ENCODE measurements at regions not wholly inside any gene's neighbourhood (a gene's known extent, or its start where the extent isn't known, plus 50 kb on each side); places are given as distances from the start of the nearest gene placed in this dataset.
"Not testable (repeated sequence)": the region's sequence is repeated elsewhere in the genome, so short reads cannot be mapped to it uniquely, and the experiment has no call there.

DNA sequence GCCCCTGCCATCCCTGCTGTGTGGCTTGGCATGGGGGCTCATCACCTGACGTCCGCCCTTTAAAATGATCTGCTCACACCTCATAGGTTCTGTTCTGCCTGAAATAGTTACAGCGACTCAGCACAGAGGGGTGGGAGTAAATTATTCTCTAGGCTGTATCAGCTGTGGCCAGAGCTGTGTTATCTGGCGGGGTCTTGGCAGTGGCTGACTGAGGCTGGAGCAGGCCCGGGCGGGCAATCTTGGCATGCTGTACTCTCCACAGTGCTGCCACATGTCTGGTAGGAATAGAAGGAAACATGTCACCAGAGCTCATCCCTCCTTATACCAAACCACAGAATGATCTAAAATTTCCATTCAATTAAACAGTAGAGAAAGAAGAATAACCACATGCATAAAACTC lies 499.9 kb upstream of the LMCD1 start:
- no peak for DNase-seq (ENCODE audit: low read depth in 3 of 3)

DNA sequence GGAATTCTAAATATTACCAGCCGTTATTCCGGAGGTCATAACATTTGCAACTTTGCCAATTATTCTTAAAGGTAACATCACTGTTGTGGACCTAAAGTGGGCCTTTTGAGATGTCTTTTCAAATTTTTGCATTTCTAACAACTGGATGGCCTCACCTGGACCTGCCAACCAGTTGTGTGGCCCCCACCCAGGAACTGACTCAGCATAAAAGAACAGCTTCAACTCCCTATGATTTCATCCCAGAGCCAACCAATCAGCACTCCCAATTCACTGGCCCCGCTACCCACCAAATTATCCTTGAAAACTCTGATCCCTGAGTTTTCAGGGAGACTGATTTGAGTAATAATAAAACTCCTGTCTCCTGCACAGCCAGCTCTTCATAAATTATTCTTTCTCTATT lies 489.7 kb upstream of the LMCD1 start:
- no peak for DNase-seq (ENCODE audit: low read depth in 3 of 3)

DNA sequence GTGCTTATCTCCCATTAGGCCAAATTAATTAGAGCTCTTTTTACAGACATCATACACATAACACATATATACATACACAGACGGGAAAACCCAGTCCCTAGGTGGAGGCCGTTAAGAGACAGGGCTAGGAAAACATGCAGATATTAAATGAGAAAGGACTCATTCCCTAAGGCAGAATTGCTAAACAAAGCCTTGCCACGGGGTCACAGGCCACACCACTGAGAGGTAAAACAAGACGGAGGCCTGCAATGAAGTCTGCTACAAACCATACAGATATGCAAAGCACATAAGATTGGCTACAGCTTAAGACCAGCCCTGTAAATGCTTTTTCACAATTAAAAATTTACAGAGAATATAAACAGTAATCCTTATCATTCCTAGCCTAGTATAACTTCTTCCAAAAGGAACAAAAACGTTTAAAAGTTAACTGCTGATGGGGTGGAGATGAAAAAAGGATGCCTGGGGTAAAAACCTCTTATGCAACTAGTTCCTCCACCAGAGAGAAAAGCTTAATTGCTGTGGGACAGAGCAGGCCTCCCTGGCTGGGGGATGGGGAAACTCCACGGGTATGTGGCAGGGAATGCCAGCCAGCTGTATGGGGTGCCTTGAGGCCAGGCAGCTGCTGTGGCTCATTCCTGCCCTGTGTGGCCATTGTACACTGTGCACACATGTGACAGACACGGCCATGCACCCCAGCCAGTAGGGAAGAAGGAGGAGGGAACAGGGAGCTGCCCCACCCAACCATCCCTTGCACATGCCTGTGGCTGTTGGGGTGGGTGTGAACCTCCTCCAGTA lies 481.4 kb upstream of the LMCD1 start:
- no peak for DNase-seq (ENCODE audit: low read depth in 3 of 3)

DNA sequence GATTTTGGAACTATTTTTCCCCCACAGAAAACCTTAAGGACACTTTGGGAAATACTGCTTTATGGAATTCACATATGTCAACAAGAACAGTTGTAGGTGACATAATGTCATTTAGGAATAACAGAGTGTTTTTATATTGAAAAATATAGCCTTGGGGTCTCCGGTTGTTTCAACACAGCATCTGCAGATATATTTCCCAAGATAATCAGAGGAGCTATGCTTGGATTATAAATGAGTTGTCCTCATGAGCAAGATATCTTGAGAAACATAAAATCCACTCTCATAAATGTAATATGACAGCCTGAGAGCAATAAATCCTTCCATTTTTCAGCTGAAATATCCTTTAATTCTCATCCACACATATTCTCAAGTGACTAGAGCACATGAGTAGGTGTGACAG lies 473.7 kb upstream of the LMCD1 start:
- no peak for DNase-seq (ENCODE audit: low read depth in 3 of 3)

DNA sequence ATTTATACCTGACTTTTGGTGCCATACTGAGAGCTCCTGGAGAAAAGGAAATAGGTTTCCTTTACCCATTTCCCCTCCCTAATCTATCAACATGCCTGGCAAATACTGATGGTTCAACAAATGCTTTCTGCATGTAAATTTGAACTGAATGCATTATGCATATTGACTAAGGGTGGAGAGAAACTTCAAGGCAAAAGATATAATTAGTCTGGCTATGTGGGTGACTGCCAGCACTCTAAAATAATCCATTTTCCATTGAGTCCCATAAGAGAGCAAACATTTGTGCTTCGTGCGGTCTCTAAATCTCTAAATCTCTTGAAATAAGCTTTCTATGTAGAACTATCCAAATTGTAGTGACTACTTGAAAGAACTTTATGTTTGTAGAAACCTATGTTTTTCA lies 451.3 kb upstream of the LMCD1 start:
- DNase-seq (ENCODE audit: low read depth in 3 of 3), result no peak

DNA sequence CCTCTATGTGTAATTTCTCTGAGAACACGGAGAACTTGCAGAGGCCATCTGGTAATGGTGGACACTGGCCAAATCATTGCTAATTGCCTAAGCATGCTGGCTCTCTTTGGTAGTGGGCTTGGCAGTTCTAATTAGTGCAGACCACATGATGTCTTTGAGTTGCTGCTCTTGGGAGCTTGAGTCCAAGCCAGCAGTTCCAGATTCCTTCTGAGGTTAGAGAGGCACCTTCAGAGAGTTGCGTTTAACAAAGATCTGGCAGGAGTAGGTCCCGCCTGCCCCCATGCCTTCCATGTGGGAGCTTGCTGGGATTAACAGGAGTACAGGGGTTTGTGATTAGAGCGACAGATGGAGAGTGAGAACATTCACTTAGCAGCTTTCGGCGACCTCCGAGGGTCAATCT lies 449.0 kb upstream of the LMCD1 start:
- DNase-seq (ENCODE audit: low read depth in 3 of 3), result no peak

DNA sequence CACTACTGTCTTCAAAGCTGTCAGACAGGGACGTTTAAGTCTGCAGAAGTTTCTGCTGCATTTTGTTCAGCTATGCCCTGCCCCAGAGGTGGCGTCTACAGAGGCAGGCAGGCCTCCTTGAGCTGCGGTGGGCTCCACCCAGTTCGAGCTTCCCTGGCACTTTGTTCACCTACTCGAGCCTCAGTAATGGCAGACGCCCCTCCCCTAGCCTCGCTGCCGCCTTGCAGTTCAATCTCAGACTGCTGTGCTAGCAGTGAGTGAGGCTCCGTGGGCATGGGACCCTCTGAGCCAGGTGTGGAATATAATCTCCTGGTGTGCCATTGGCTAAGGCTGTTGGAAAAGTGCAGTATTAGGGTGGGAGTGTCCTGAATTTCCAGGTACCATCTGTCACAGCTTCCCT lies 433.5 kb upstream of the LMCD1 start:
- not testable (repeated sequence) for DNase-seq (ENCODE audit: low read depth in 3 of 3)

DNA sequence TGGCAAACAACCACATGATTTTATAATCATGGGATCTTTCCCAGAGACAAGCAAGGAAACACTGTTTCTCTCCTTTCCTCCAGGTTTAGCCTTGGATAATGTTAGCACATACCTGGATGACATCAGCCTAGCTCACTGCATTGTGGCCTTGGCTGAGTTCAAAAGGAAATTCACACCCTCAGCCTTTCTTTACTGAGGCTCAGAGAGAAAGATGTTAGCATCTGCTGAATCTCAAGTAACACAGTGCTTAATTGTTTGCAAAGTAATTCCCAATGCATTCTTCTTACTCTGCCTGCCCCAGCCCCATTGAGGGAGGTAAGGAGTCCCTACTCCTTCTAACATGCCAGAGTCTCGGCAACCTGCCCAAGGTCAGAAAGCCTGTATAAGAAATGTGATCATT lies 432.2 kb upstream of the LMCD1 start:
- DNase-seq (ENCODE audit: low read depth in 3 of 3), result no peak

DNA sequence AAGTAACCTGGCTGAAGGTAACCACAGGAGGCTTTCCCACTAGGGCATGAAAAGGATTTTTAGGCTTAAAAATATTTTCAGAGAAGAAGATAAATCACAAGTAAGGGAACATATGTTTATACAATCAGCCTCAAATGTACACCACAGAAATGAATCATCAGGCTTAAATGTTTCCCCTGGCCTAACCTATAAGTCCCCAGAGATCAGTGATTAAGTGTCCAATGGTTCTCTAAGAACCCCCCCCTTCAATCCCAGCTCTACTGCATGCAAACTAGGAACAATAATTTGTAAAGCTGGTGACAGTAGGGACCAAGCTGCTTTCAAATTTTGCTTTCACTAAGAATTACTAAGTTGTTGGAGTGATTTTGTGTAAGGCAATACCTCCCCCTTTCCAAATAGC lies 431.6 kb upstream of the LMCD1 start:
- DNase-seq (ENCODE audit: low read depth in 3 of 3), result no peak

DNA sequence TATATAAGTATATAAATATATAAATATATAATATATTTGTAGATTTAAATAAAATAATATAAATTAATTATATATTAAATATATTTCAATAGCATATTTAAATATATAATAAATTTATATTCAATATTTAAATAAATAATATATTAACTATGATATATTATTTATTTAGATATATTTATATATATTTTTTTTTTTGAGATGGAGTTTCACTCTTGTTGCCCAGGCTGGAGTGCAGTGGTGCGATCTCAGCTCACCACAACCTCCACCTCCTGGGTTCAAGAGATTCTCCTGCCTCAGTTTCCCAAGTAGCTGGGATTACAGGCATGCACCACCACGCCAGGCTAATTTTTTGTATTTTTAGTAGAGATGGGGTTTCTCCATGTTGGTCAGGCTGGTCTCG lies 426.9 kb upstream of the LMCD1 start:
- not testable (repeated sequence) for DNase-seq (ENCODE audit: low read depth in 3 of 3)

DNA sequence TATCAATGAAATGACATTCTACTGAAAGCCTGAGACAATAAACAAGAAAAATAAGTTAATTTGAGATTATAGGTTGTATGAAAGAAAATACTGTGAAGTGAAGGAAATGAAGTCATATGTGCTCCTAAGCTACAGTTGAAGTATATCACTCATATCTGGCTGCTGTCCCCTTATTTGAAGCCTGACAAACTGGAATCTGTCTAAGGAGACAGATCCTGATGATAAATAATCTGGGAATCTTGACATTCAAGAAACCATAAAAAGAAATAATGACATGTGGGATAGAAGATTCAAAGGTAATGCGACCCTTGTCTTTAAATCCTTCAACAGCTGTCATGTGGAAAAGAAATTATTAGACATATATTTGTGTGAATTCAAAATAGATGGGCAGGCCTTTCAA lies 424.5 kb upstream of the LMCD1 start:
- DNase-seq (ENCODE audit: low read depth in 3 of 3), result no peak

DNA sequence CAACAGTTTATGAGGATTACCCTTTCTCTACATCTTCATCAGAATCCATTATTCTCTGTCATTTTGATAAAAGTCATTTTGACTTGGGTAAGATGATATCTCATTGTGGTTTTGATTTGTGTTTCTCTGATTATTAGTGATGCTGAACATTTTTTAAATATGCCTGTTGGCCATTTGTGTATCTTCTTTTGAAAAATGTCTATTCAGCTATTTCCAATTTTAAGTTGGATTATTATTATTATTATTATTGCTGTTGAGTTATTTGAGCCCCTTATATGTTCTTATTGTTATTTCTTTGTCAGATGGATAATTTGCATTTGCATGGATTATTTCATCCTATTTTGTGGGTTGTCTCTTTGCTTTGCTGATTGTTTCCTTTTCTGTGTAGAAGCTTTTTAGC lies 421.2 kb upstream of the LMCD1 start:
- DNase-seq (ENCODE audit: low read depth in 3 of 3), result no peak

DNA sequence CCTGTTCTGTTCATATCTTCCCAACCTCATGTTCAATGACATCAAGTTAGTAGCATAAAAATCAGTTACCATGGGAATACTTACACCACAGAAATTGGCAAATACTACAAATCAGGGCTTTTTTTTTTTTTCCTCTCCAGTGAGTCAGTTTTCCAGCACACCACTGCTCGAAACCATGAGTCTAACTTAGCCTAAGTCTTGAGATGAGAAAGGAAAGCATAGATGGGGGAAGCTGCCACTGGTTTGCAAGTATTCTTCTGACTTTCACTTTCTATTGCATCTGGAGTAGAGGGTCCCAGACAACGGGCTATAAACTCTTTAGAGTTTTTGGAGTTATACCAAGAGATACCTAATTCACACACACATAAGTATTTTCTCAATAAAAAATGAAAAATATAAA lies 416.1 kb upstream of the LMCD1 start:
- DNase-seq (ENCODE audit: low read depth in 3 of 3), result no peak

DNA sequence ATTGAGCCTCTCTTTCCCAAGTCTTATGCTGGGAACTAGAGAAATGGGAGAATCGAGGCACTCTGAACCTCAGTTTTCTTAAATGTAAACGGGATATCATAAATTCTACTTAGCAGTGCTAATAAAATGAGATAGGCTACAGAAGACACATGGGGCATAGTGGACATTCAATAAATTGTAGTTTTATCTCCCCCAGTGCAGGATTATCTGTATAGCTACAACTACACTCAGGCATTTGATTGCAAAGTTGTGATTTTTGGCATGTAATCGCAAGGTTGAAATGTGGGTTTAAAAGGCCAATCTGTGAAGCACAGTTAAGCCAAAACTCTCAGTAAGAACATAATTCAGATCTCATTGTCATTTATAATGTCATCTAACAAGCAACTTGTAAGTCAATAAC lies 413.7 kb upstream of the LMCD1 start:
- no peak for DNase-seq (ENCODE audit: low read depth in 3 of 3)

DNA sequence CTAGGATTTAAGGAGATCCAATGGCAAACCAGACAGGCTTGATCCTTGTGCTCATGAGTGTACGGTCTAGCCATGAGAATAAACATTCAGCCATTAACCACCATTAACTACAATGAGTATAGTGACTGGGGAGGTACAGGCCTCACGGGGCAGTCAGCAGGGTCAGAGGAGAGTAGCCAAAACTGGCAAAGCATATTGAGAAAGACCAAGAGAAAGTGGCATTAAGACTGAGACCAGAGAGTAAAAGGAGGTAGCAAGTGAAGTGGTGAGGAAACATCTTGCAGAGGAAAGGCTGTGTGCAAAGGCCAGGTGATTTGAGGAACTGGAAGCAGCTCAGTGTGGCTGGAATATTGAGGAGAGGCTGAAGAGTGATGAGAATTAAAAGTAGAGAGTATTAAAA lies 407.2 kb upstream of the LMCD1 start:
- DNase-seq (ENCODE audit: low read depth in 3 of 3), result no peak

DNA sequence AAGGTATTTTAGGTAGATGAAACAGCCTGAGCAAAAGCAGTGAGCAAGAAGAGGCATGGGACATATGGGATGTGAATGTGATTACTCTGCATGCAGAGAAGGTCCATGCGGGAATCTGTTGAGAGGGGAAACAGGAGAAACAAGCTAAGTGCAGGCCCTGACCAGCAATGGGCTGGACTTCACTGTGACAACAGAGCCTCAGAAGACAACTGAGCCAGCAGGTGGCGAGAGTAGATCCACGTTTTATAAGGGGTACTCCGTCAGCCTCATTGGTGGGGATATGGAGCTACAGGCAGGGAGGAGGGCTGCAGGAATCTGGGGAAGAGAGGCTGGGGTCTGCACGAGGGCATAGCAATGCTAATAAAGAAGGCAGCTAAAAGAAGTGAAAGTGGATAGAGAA lies 405.9 kb upstream of the LMCD1 start:
- no peak for DNase-seq (ENCODE audit: low read depth in 3 of 3)

DNA sequence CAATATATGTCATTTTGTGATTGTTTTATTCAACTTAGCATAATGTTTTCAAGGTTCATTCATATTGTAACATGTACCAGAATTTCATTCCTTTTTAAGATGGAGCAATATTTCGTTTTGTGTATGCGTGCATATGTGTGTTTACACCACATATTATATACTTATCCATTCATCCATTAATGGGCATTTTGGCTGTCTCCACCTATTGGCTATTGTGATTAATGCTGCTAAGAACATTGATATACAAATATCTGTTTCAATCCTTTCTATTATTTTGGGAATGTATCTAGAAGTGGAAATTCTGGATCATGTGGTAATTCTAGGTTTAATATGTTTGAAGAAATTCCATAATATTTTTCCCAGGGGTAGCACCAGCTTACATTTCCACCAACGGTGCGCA lies 403.9 kb upstream of the LMCD1 start:
- no peak for DNase-seq (ENCODE audit: low read depth in 3 of 3)

DNA sequence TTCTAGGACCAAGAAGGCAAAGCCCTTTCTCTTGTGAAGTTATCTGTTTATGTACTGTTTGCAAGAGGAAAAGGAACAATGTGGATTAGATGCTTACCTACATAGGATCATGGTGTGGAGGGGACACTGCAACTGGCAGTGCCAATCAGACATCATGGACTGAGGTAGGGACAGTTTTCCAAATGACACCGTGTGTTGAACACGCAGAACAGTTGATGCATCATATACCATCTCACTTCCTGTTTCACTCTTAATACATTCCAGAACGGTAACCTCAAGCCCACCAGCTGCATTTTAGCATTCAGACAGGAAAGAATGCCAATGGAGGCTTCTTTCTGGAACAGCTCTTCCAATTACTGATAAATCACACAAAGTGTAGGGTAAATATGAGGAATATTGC lies 397.7 kb upstream of the LMCD1 start:
- no peak for DNase-seq (ENCODE audit: low read depth in 3 of 3)

DNA sequence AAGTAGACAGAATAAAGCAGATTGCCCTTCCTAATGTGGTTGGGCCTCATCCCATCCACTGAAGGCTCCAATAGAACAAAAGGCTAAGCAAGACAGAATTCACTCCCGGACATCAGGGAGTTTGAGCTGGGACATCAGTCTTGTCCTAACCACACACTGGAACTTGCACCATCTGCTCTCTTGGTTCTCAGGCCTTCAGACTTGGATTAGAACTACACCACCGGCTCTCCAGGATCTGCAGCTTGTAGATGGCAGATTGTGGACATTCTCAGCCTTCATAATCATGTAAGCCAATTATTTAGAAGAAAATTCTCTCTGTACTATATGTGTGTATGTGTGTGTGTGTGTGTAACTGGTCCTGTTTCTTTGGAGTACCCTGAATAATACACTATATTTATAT lies 394.7 kb upstream of the LMCD1 start:
- no peak for DNase-seq (ENCODE audit: low read depth in 3 of 3)

DNA sequence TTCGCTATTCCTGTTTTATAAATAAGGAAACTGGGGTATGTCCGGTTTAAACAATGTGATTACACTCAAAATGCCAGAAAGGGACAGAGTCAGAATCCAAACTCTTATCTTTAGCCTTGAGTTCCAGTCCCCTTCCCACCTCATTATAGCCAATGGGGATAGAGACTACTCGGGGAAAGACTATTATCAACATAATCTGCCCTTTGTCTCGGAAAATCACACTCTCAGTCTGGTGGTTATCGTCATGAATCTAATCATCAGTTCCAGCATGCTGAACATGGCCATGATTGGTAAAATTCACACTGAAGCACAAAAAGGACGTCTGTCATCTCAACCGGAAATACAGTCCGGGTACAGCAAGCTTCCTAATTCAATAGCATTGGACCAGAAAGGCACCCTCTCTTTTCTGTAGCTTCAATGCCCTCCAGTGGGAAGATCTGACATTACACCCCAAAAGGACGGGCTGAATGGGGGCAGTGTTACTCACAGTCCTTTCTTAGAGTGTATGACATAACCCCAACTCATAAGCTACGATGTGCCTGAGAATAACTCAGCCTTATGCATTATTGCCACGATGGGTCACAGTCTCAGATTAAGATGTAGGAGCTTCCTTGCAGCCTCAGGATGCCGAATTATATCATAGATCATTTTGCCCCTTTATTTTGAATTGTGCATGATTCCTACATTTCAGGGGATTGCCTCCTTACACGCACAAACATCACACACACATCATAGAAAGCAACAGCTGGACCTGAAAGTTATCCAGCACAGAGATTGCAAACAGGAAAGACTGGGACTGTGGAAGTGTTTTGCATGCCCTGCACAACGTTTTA lies 390.4 kb upstream of the LMCD1 start:
- peak; percentile 23 to 49 (median 45) for DNase-seq (ENCODE audit: low read depth in 3 of 3)

DNA sequence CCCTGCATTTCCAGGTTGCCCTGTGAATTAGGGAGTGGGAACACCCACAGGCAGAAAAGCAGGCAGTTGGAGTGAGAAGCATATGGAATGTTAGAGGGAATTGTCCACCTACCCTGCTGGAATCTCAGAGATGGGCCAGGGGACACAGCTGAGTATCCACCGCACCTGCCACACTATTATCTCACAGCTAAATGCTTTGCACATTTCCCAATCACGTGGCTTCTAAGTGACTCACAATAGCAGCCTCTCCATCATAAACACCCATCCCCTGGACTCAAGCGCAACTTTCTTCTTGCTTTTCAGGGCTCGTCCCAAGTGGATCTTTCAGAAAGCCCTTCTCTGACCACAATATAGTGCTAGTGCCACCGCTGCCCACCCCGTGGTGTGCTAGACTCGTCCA lies 389.0 kb upstream of the LMCD1 start:
- DNase-seq (ENCODE audit: low read depth in 3 of 3), result no peak

DNA sequence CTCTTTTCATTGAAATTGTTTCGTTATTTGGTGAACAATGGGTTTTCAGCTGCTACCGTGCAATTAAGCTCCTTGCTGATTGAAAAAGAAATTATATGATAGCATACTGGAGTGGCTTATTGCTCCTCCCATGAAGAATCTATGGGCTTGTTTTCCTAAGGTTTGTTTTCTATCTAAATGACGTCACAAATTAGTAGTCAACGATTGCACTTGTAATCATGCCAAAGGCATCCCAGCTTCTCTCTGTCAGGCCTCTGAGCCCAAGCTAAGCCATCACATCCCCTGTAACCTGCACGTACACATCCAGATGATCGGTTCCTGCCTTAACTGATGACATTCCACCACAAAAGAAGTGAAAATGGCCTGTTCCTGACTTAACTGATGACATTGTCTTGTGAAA lies 388.0 kb upstream of the LMCD1 start:
- no peak for DNase-seq (ENCODE audit: low read depth in 3 of 3)

DNA sequence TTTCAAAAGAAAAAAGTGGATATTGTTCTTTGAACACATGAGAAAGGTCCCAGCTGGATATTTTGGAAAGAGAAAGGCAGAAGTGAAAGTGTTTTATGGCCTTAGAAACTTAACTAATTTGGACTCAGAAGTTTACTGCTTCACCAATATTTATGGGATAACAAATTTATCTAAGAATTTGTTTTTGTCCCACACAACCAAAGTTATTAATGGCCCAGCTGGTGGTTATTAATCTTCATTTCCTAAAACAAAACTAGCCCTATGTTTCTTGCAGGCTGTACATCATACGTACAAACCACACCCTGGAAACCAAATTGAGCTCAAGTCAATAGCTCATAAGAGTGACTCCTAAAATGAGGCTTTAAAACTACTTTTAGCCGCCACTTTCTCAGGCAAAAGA lies 372.9 kb upstream of the LMCD1 start:
- DNase-seq (ENCODE audit: low read depth in 3 of 3), result no peak

Data from stimulated activated CD4-positive, alpha-beta T cell treated with anti-CD3 and anti-CD28 coated beads, TNF-alpha, amount 100 ng/mL, for 24 hours (primary cell).